Esophagus muscularis mucosa (tissue), 4 donors: ENCODE measurements at regions not wholly inside any gene's neighbourhood (a gene's known extent, or its start where the extent isn't known, plus 50 kb on each side); places are given as distances from the start of the nearest gene placed in this dataset.

Experiments used
- EP300 ChIP-seq: sonication (generic); formaldehyde crosslinking; IDR thresholded peaks from one replicate; pipeline ENCODE4 v1.6.1; 2017; ENCODE audit warnings: antibody characterized with exemption
- POLR2A ChIP-seq: fragments of 450-650 bp; IDR thresholded peaks from one replicate; pipeline ENCODE4 v1.6.1; 2017; ENCODE audit warnings: antibody characterized with exemption, moderate library complexity, mild to moderate bottlenecking, low read depth
- TF ChIP-seq, protein P1 (sequence below), 3 experiments: fragments of 200-600 bp in 2 of 3; fragments of 450-650 bp in 1 of 3; sonication (generic) in 2 of 3; IDR thresholded peaks; one replicate each; pipeline ENCODE4 v1.5.1; 2017 to 2019; ENCODE audit warnings: antibody characterized with exemption in 3 of 3, mild to moderate bottlenecking in 2 of 3, moderate library complexity in 1 of 3

DNA sequence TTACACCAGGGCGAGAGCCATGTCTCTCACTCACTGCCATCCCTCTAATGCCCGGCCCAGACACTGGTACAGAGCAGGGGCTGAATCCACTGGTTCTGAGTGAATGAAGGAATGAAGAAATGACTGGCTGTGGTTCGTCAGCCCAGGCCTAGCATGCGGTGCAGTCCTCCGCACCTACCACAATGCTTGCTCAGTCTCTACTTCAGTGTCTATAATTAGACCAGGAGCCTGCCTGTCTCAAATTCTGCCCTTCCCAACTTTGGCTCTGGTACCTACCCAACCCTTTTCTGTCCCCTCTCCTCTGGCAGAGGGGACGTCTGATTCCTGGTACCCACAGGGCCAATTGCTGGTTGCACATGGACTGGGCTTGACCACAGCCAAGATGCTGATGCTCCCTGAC, 118.2 kb upstream of the GRIK3 start:
- TF ChIP-seq, protein P1, sequence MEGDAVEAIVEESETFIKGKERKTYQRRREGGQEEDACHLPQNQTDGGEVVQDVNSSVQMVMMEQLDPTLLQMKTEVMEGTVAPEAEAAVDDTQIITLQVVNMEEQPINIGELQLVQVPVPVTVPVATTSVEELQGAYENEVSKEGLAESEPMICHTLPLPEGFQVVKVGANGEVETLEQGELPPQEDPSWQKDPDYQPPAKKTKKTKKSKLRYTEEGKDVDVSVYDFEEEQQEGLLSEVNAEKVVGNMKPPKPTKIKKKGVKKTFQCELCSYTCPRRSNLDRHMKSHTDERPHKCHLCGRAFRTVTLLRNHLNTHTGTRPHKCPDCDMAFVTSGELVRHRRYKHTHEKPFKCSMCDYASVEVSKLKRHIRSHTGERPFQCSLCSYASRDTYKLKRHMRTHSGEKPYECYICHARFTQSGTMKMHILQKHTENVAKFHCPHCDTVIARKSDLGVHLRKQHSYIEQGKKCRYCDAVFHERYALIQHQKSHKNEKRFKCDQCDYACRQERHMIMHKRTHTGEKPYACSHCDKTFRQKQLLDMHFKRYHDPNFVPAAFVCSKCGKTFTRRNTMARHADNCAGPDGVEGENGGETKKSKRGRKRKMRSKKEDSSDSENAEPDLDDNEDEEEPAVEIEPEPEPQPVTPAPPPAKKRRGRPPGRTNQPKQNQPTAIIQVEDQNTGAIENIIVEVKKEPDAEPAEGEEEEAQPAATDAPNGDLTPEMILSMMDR (IDR thresholded peaks at IDR 0.05), result no peak
- TF ChIP-seq EP300 (no peak), POLR2A (no peak)
